Activated CD8-positive, alpha-beta memory T cell treated with anti-CD3 and anti-CD28 coated beads, Interleukin-2, amount 50 U/mL, for 4 hours (primary cell): ENCODE measurements at regions not wholly inside any gene's neighbourhood (a gene's known extent, or its start where the extent isn't known, plus 50 kb on each side); places are given as distances from the start of the nearest gene placed in this dataset.
"Not testable (repeated sequence)": the region's sequence is repeated elsewhere in the genome, so short reads cannot be mapped to it uniquely, and the experiment has no call there.

ENCODE experiments used
- DNase-seq: peaks from one replicate; pipeline ENCODE4 v3.0.0-alpha.2; 2020

- DNase-seq, result no peak
Measured at GRCh38 chr14:54010981-54011380, 54.4 kb upstream of the BMP4 start.

DNA sequence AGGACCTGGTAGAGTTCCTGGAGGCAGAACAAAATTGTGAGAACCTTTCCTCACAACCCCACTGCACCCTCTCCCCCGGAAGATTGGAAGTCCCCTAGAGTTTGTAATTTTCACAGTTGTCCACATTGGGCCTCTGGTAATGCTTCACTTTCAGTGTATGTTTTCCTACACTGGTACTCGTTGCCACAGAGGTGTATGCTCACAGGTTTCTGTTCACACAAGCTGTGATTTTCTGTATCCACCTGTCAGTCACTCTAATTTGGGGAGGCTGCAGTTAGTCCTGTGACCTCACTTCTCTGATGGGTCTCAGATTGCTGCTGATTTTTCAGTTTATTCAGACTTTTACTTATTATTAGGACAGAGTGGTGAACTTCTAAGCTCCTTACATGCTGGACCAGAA lies 66.4 kb upstream of the BMP4 start:
- no peak for DNase-seq

- no peak for DNase-seq
Measured at GRCh38 chr14:54025661-54026060, 69.0 kb upstream of the BMP4 start.

DNA sequence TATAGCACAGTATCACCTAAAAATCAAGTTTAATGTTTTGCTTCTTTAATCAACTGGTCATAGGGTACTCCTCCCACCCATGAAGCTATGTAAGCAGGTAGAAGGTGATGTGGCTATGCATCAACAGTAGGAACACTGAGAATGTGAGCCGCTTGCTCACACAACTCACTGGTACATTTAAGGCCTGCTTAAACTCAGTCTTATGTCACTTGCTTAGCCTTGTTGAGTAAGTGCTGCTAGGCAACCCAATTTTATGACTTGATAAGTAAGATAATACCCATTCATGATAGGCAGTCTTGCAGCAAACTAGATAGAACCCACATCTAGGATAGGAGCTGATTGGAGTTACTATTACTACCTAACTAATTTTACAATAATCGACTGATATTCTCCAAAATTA lies 70.0 kb upstream of the BMP4 start:
- no peak for DNase-seq

- not testable (repeated sequence) for DNase-seq
Measured at GRCh38 chr14:54030996-54031395, 74.4 kb upstream of the BMP4 start.

- DNase-seq, result not testable (repeated sequence)
Measured at GRCh38 chr14:54033285-54033684, 76.7 kb upstream of the BMP4 start.

DNA sequence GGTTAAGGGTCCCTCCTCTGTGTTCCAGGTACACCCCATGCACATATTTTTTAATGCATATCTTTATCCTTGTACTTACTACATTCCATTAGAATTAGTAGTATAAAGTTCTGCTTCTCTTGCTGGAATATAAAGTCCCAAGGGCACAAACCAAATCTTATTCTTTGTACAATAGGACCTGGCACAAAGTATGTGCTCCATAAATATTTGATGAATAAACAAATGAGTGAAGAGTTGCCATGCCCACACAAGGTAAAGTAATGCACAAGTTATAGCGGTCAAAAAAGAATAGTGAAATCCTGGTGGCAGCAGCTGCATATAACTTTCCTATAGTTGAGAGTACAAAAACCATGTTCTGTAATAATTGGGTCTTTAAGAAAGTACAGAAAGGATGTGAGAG lies 82.1 kb upstream of the BMP4 start:
- DNase-seq, result no peak

- no peak for DNase-seq
Measured at GRCh38 chr14:54039311-54039710, 82.7 kb upstream of the BMP4 start.

DNA sequence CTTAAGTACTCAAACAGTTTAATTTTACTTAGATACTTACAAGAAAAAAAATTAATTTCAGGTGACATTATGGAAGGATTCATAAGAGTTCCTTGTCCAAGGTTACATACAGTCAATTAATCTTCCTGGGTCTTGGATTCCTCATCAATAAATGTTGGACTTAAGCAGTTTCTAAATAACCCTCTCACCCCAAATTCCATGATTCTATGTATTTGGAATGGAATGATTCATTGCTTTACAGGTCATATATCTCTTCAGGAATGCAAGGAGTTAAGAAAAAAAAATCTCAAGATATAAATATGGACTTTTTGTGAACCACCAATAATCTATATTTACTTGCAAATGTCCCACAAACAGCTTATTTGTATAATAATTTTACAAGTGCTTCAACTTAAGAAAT lies 84.2 kb upstream of the BMP4 start:
- DNase-seq, result no peak

DNA sequence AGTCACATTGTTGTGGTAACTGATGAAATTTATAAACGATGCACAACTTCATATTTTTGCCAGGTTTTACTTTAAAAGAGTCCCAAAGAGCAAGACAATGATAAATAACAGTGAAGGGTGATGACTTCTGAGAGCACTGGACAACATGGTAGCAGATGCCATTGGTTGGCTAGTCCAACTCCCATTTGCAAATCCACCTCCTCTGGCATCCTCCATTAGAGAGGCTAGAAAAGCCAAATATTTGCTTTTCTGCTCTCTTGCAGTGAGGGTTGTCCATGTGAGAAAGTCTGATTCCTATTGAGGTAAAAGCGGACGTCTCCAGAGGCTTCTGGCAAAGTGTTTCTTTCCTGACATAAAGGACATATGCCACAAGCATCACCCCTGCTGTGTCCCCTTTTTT lies 89.6 kb upstream of the BMP4 start:
- DNase-seq, result no peak

DNA sequence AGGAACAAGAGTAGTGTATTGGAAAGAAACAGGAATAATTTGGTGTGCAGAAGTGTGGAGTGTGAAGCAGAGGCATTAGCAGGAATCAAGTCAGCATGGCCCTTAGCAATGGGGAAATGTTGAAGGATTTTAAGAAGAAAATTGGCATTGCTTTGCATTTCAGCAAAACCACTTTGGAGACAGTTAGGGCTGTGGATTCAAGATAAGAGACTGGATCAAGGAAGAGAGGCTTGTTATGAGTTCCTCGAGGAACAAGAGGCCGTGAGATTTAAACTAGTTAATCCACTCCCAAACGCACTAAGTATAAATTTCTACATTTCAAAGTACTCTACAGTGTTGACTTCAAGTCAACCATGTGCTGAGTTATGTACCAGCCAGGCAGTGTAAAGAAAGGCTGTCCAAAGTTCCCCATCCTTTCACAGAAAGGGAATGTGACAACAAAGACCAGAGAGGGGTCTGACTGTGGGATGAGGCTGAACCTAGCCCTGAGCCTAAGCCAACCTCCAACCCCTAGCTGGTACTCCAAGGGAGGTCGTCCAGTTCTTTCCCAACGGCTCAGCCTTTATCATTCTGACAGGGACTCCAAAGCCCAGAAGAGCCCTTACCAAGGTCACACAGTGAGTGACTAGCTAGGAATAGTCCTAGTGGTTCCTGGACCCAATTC lies 91.2 kb upstream of the BMP4 start:
- no peak for DNase-seq

DNA sequence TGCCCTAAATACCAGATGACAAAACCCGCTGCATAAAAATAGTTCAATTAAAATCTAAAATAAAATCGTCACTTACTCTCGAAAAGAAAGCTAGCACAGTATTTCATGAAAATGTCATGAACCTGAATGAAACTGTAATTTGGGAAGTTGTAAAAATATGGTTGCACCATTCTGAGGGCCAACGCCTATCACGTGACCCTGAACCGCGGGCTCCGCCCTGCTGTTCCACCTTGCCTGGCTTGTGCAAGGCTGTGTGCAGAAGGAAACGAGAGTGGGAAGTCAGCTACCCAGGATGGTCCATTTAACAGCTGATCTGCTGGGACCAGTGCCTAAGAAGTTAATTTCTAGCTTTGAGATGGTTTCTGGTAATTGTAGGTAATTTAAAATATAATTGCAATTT lies 91.7 kb upstream of the BMP4 start:
- DNase-seq, result no peak

DNA sequence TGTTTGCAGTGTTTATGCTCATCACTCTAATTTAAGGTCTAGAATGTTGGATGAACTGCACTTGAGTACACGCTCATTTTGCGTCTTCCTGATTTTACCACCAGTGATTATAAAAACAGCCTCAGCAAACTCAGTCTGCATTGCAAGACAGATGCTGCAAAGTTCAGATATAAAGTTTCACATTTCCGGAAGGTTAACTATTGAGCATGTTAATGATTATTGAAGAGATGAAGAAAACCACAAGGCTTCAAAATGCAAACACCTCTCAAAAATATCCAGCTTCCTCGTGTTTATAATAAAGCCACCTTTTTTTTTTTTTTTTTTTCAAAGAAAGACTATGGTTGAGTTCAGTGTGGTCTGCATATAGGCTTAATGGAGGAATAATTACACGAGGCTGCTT lies 92.1 kb upstream of the BMP4 start:
- no peak for DNase-seq

GRCh38 chr14:54050759-54051158 lies 94.1 kb upstream of the BMP4 start:
- DNase-seq, result no peak

DNA sequence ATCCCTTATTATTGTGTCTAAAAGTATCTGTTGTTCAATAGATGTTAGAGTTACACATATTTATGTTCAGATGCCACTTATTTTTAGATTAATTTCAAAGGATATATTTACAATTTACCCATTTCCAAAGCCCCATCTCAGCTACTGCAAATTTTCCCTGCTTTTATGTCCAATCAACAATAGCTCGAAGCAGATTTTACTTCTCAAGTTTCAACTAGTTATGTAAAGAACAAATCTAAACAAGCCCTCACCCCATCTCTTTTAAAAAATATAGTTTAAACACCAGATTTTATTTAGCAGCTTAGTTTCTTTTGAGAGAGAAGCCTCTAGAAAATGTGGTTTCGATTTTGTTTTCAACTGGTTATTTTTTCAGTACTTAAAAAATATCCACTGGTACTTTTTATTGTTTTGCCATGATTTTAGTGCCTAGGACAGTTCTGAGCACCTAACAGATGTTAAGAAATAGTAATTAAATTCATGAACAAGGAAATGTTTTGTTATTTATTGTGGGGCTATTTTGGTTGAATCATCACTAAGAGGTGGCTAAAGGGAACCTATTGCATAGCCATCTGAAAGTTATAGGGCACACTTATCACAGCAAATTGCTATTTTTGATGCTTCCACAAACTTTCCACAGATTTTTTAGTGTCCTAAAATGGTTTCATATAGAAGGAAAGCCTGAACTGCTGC lies 96.2 kb upstream of the BMP4 start:
- DNase-seq, result no peak

DNA sequence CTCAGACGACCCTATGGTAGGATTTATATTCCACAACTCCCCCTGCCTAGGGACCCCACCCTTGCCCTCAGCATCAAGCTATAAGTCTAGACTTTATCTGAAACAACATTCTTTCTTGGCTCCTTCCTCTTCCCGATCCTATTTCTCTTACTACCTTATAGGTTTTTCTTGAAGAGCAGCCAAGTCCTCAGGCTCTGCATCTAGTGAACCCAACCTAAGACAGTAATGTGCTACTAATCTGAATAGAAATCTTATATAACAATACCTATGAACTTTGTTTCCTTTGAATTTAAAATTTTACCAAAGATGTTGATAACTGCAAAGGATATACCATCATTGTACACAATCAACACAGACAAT lies 96.7 kb upstream of the BMP4 start:
- no peak for DNase-seq

- DNase-seq, result no peak
Measured at GRCh38 chr14:54058505-54058904, 101.9 kb upstream of the BMP4 start.

DNA sequence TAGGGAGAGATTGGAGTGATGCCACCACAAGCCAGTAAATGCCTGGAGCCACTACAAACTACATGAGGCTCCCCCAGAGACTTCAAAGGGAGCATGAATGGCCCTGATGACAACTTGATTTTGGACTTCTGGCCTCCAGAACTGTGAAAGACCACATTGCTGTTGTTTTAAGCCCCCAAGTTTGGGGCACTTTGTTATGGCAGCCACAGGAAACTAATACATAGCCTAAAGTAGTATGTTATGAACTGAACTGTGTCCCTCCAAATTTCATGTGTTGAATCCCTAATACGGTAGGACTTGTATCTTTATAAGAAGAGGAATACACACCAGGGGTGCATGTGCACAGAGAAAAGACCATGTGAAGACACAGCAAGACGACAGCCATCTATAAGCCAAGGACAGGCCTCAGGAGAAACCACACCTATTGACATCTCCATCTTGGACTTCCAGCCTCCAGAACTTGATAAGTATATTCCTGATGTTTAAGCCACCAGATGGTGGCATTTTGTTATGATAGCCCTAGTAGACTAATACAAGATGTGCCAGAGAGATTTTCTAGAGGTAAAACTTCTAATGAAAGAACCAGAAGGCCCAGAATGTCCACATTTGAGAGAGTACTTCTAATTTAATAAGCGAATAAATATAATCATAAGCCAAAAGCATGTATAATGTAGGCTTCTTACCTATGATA lies 127.1 kb upstream of the BMP4 start:
- DNase-seq, result no peak

DNA sequence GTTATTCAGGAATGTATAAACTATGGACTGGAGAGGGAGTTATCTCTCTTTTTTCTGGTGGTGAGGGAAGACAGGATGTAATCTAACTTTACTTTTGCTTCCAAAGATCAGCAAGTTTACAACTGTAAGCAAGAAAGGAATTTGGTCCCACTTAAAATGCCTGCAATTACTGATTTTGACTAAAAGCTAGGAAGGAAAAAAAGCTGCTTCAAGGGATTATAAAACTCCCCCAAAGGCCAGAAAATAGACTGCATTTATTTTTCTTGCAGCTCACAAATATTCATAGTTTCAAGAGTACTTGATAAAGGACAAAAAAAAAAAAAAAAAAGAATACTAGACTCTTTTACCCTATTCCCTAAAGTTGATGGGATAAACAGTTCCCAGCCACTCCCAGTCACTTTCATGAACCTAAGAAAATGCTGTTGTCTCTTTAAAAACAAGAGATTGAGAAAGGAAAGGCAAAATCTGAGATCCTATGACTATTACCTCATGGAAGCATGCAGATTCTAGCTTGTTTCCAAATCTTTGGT lies 128.7 kb upstream of the BMP4 start:
- DNase-seq, result no peak

DNA sequence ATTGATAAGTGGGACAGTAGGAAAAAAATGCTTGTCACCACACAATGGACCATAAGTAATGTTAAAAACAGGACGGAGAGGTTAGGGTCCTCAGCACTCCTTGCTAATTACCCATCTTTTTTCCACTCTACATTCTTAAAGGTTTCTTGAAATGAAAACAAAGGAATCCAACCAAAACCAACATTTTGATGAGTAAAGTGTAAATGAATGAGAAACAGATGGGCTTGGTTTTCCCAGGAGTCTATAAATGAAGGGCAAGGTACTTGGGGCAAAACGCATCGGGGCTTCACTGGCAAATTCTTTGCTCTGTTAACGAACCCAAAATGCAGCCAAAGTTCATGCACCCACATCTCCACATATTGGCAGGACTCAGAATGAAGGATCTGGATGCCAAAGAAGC lies 129.2 kb upstream of the BMP4 start:
- no peak for DNase-seq

DNA sequence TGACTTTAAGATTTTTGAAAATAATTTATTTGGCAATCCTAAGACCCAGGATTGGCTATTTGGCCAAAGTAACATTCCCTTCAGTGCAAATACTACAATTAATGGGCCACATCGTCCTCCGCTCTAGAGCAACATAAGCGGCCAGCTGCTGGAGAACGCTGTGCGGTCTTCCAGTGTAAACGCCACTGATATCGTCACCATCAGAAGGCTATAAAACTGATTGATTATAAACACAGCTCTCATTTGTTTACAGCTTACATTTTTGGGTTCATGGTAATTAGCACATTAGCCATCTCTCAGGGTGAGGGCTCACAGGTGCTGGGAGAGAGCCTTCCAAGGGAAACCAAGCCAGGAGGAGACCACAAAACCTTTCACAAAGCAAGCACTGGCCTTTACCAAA lies 130.1 kb upstream of the BMP4 start:
- DNase-seq, result no peak

DNA sequence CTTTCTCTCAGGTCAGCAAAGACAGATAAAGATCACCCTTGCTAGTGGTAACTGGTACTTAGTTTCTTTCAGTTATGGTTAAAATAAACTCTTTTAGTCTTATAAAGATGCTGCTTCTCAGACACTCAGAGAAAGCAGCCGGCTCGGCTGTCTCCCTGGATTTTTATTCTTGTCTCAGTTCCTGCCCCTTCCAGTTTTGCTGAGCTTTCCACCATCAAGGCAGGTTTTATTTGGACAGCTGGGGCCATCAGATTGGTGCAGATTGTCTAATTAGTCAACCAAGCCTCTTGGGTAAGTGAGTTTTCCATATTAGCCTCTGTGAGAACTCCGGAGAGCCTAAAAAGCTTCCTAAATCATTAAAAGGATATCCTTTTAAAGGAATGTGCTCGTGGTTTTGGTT lies 130.8 kb upstream of the BMP4 start:
- DNase-seq, result no peak

GRCh38 chr14:54088271-54088670 lies 131.6 kb upstream of the BMP4 start:
- DNase-seq, result no peak

- DNase-seq, result no peak
Measured at GRCh38 chr14:54090274-54090673, 133.6 kb upstream of the BMP4 start.
